ENCODE measurements at regions not wholly inside any gene's neighbourhood (a gene's known extent, or its start where the extent isn't known, plus 50 kb on each side); places are given as distances from the start of the nearest gene placed in this dataset.

DNA sequence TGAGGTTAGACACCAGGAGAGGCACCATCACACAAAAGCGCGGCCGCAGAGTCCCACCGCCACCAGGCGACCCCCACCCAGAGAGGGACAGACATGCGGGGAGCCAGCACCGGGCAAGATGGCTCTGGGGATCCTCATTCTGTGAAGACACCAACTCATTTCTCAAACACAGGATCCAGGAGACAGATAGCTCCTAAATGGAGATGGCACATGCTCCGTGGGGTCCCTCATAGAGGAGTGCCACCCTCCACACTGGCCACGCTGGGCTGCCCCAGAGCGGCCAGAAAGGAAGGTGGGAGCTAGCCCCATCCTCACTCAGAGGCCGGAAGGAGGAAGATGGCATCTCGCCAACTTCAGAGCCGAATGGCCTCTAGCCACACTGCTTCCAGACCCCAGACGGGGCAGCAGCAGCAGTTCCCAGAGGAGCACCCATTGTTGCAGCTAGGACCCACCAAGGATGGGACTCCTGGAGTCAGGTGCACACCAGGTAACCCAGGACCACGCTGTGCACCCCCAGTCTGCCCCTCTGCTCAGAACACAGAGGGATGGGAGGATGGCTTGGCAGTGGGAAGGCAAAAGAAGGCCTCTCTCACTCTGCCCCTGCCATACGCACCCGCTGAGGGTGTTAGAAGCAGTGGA, 78.6 kb downstream of the ZIC5 start:
- H3K4me1 ChIP-seq (ENCODE audit: low read length) = peaks cover 18% of the 10 kb centered on the region
- TF ChIP-seq, protein P1, sequence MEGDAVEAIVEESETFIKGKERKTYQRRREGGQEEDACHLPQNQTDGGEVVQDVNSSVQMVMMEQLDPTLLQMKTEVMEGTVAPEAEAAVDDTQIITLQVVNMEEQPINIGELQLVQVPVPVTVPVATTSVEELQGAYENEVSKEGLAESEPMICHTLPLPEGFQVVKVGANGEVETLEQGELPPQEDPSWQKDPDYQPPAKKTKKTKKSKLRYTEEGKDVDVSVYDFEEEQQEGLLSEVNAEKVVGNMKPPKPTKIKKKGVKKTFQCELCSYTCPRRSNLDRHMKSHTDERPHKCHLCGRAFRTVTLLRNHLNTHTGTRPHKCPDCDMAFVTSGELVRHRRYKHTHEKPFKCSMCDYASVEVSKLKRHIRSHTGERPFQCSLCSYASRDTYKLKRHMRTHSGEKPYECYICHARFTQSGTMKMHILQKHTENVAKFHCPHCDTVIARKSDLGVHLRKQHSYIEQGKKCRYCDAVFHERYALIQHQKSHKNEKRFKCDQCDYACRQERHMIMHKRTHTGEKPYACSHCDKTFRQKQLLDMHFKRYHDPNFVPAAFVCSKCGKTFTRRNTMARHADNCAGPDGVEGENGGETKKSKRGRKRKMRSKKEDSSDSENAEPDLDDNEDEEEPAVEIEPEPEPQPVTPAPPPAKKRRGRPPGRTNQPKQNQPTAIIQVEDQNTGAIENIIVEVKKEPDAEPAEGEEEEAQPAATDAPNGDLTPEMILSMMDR (IDR thresholded peaks at IDR 0.05; ENCODE audit: low read depth, low read length) = no peak
- no peak for TF ChIP-seq EZH2phosphoT487 (IDR thresholded peaks at IDR 0.05; ENCODE audit: low read depth)
- peak overlapping the region; percentile 69 for H3K4me2 ChIP-seq (ENCODE audit: low read length)
- H3K36me3 ChIP-seq (replicated peaks; ENCODE audit: low read depth, low read length) = no peaks in the 10 kb centered on the region
- H3K79me2 ChIP-seq (ENCODE audit: low read length) = no peaks in the 10 kb centered on the region
- H3K9me3 ChIP-seq (ENCODE audit: insufficient read depth, low read length) = no peaks in the 10 kb centered on the region
- H3K4me3 ChIP-seq (ENCODE audit: low read length) = peak overlapping the region; percentile 67
- H2AFZ ChIP-seq (ENCODE audit: low read depth, low read length) = peak overlapping the region; percentile 8; the same call in 1 of the 2 replicates
- H3K27ac ChIP-seq (ENCODE audit: low read length) = no peak overlapping the region
- no peak overlapping the region for H3K9ac ChIP-seq (ENCODE audit: low read length)
- H3K27me3 ChIP-seq (ENCODE audit: low read depth, low read length) = peaks cover 11% of the 10 kb centered on the region
- no peaks in the 10 kb centered on the region for H4K20me1 ChIP-seq (ENCODE audit: insufficient read depth, low read length)

GRCh38 chr13:99892196-99892613, 79.4 kb downstream of the ZIC5 start:
- H3K27ac ChIP-seq (ENCODE audit: low read length) = no peak overlapping the region
- no peaks in the 10 kb centered on the region for H3K9me3 ChIP-seq (ENCODE audit: insufficient read depth, low read length)
- H3K36me3 ChIP-seq (replicated peaks; ENCODE audit: low read depth, low read length) = no peaks in the 10 kb centered on the region
- H3K4me3 ChIP-seq (ENCODE audit: low read length) = peak overlapping the region; percentile 67
- H3K4me1 ChIP-seq (ENCODE audit: low read length) = peaks cover 18% of the 10 kb centered on the region
- peak overlapping the region; percentile 8; the same call in 1 of the 2 replicates for H2AFZ ChIP-seq (ENCODE audit: low read depth, low read length)
- no peaks in the 10 kb centered on the region for H4K20me1 ChIP-seq (ENCODE audit: insufficient read depth, low read length)
- H3K4me2 ChIP-seq (ENCODE audit: low read length) = peak overlapping the region; percentile 69
- H3K9ac ChIP-seq (ENCODE audit: low read length) = peak overlapping the region; percentile 17; the same call in 1 of the 2 replicates
- H3K27me3 ChIP-seq (ENCODE audit: low read depth, low read length) = peaks cover 11% of the 10 kb centered on the region
- H3K79me2 ChIP-seq (ENCODE audit: low read length) = no peaks in the 10 kb centered on the region
- TF ChIP-seq EZH2phosphoT487 (IDR thresholded peaks at IDR 0.05; ENCODE audit: low read depth) = no peak
- TF ChIP-seq, protein P1 (IDR thresholded peaks at IDR 0.05; ENCODE audit: low read depth, low read length) = no peak

DNA sequence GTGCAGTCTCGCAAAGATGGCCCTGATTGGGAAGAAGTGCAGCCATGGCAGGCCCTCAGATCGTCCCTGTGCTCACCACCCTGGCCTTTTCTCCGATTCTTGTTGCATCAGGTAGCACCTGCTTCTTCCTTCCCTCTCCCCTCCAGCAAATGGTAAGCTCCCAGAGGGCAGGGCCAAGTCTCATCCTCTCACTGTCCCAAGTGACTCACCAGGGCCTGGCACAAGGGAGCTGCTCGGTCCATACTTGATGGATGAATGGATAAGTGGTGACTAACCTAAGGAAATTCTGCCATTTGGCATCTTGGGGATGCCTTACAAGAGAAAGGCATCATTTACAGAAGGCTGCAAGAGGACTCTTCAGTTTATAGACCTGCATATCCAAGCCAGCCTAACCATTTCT, 84.9 kb downstream of the ZIC5 start:
- H3K9ac ChIP-seq (ENCODE audit: low read length) = no peak overlapping the region
- H3K4me2 ChIP-seq (ENCODE audit: low read length) = no peak overlapping the region
- peaks cover 6% of the 10 kb centered on the region for H3K27me3 ChIP-seq (ENCODE audit: low read depth, low read length)
- no peaks in the 10 kb centered on the region for H3K9me3 ChIP-seq (ENCODE audit: insufficient read depth, low read length)
- H3K27ac ChIP-seq (ENCODE audit: low read length) = no peak overlapping the region
- peaks cover 6% of the 10 kb centered on the region for H3K4me1 ChIP-seq (ENCODE audit: low read length)
- H3K4me3 ChIP-seq (ENCODE audit: low read length) = no peak overlapping the region
- no peak for TF ChIP-seq EZH2phosphoT487 (IDR thresholded peaks at IDR 0.05; ENCODE audit: low read depth)
- TF ChIP-seq, protein P1 (IDR thresholded peaks at IDR 0.05; ENCODE audit: low read depth, low read length) = no peak
- no peaks in the 10 kb centered on the region for H4K20me1 ChIP-seq (ENCODE audit: insufficient read depth, low read length)
- H3K36me3 ChIP-seq (replicated peaks; ENCODE audit: low read depth, low read length) = no peaks in the 10 kb centered on the region
- H3K79me2 ChIP-seq (ENCODE audit: low read length) = no peaks in the 10 kb centered on the region
- no peak overlapping the region for H2AFZ ChIP-seq (ENCODE audit: low read depth, low read length)

- Histone ChIP-seq H2AFZ (ENCODE audit: low read depth, low read length) (no peak overlapping the region), H3K27me3 (ENCODE audit: low read depth, low read length) (no peaks in the 10 kb centered on the region), H3K36me3 (replicated peaks; ENCODE audit: low read depth, low read length) (no peaks in the 10 kb centered on the region), H3K27ac (ENCODE audit: low read length) (no peak overlapping the region), H4K20me1 (ENCODE audit: insufficient read depth, low read length) (no peaks in the 10 kb centered on the region), H3K4me3 (ENCODE audit: low read length) (no peak overlapping the region), H3K9ac (ENCODE audit: low read length) (no peak overlapping the region), H3K9me3 (ENCODE audit: insufficient read depth, low read length) (no peaks in the 10 kb centered on the region), H3K79me2 (ENCODE audit: low read length) (no peaks in the 10 kb centered on the region), H3K4me1 (ENCODE audit: low read length) (peaks cover 6% of the 10 kb centered on the region), H3K4me2 (ENCODE audit: low read length) (no peak overlapping the region)
- TF ChIP-seq, protein P1 (IDR thresholded peaks at IDR 0.05; ENCODE audit: low read depth, low read length) = no peak
- no peak for TF ChIP-seq EZH2phosphoT487 (IDR thresholded peaks at IDR 0.05; ENCODE audit: low read depth)
Observed at GRCh38 chr13:99884913-99885312, 86.7 kb downstream of the ZIC5 start.
